T-cell (primary cell): ENCODE measurements at regions not wholly inside any gene's neighbourhood (a gene's known extent, or its start where the extent isn't known, plus 50 kb on each side); places are given as distances from the start of the nearest gene placed in this dataset.

Experiments
- ATAC-seq, 4 experiments: fragments of 200-7000 bp in 3 of 4; fragments of 150-1000 bp in 1 of 4; cut with Tn5 transposase; replicated peaks in 1 of 4; 1 replicate in 3 of 4; 2 replicates in 1 of 4; pipeline ENCODE4 v1.10.0; 2021; ENCODE audit warnings: moderate library complexity in 3 of 4, mild to moderate bottlenecking in 2 of 4, moderate number of reproducible peaks in 1 of 4
- CTCF ChIA-PET, 2 donors: fragments of 300-600 bp; sonication (Branson Sonifier 250); formaldehyde crosslinking; loops; one replicate each; lab custom pipeline; 2022; ENCODE audit warnings: antibody characterized with exemption in 2 of 2; lab: Charles Lee
- POLR2A ChIA-PET, 2 donors: fragments of 300-600 bp; sonication (Branson Sonifier 250); formaldehyde crosslinking; loops; one replicate each; lab custom pipeline; 2022; ENCODE audit warnings: antibody characterized with exemption in 2 of 2; lab: Charles Lee
- DNase-seq, 35 experiments: peaks; one replicate each; pipeline versions ENCODE4 v3.0.0 to v3.0.0-alpha.2; 2013 to 2023
- H3K27ac ChIP-seq: one replicate; pipeline ENCODE4 v1.5.1; 2013; ENCODE audit warnings: low read length
- H3K27me3 ChIP-seq, 2 experiments: replicated peaks in 1 of 2; 1 replicate in 1 of 2; 2 replicates in 1 of 2; pipeline versions ENCODE4 v1.6.1 to v1.7.0; 2013; ENCODE audit warnings: low read length in 1 of 2, mixed read lengths in 1 of 2; ENCODE audit not compliant: control insufficient read depth in 2 of 2, insufficient read depth in 2 of 2; ENCODE audit errors: extremely low read depth in 1 of 2
- H3K36me3 ChIP-seq, 2 donors: 1 replicate in 1 of 2; 2 replicates in 1 of 2; pipeline versions ENCODE4 v1.6.1 to v1.7.0; 2013; ENCODE audit warnings: low read length in 1 of 2; ENCODE audit not compliant: control insufficient read depth in 2 of 2, insufficient read depth in 1 of 2; ENCODE audit errors: extremely low read depth in 1 of 2
- H3K4me1 ChIP-seq, 2 experiments: 1 replicate in 1 of 2; 2 replicates in 1 of 2; pipeline versions ENCODE4 v1.6.1 to v1.7.0; 2013; ENCODE audit warnings: low read length in 2 of 2, mixed read lengths in 1 of 2; ENCODE audit not compliant: insufficient read depth in 2 of 2, control insufficient read depth in 1 of 2; ENCODE audit errors: extremely low read depth in 1 of 2
- H3K4me3 ChIP-seq, 2 donors: 1 replicate in 1 of 2; 2 replicates in 1 of 2; pipeline versions ENCODE4 v1.5.1 to v1.7.0; 2013; ENCODE audit warnings: mild to moderate bottlenecking in 2 of 2, low read length in 1 of 2, moderate library complexity in 1 of 2; ENCODE audit not compliant: control insufficient read depth in 1 of 2; ENCODE audit errors: extremely low read depth in 1 of 2
- H3K9me3 ChIP-seq: 2 replicates; pipeline ENCODE4 v1.7.0; 2013
- H3K27ac Mint-ChIP-seq, 2 donors: one replicate each; pipeline ENCODE4 v1.8.0; 2020 to 2021; ENCODE audit warnings: mild to moderate bottlenecking in 2 of 2, mixed read lengths in 2 of 2
- H3K27me3 Mint-ChIP-seq, 2 donors: one replicate each; pipeline ENCODE4 v1.8.0; 2021 to 2022; ENCODE audit warnings: mixed read lengths in 2 of 2
- H3K36me3 Mint-ChIP-seq: one replicate; pipeline ENCODE4 v1.8.0; 2021; ENCODE audit warnings: mixed read lengths
- H3K4me1 Mint-ChIP-seq, 3 donors: one replicate each; pipeline ENCODE4 v1.8.0; 2020 to 2022; ENCODE audit warnings: mixed read lengths in 3 of 3, mild to moderate bottlenecking in 1 of 3
- H3K4me3 Mint-ChIP-seq, 3 donors: one replicate each; pipeline ENCODE4 v1.8.0; 2020 to 2022; ENCODE audit warnings: mild to moderate bottlenecking in 3 of 3, mixed read lengths in 3 of 3, moderate library complexity in 3 of 3
- H3K9me3 Mint-ChIP-seq, 3 donors: one replicate each; pipeline ENCODE4 v1.8.0; 2020 to 2022; ENCODE audit warnings: mixed read lengths in 3 of 3
- WGBS: methylation state at CpG from one replicate; pipeline ENCODE4 v1.1.5; 2013; ENCODE audit warnings: missing lambda C conversion rate; ENCODE audit not compliant: insufficient coverage; 5-methylcytosine and 5-hydroxymethylcytosine counted together

DNA sequence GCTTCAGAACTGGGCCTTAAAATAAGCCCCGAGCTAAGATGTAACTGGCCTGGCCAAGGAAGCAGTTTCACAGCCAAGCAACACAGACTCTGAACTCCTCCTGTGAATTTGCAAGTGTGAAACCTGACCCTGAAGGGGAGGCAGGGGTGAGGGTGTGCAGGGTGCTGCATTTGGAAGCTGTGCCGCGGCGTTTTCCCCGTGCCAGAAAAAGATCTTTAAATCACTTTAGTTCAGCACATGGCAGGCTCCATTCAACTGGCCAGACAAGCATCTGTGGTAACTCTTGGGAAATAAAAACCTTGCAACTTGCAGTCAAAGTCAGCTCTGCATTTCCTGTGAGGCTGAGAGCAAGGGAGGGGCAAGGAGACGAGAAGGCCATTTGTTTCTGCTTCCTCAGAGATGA lies 209.3 kb upstream of the SOX11 start:
- no peaks in the 10 kb centered on the region for H3K36me3 ChIP-seq
- H3K27ac ChIP-seq: no peak overlapping the region
- DNase-seq: no peak
- H3K27ac Mint-ChIP-seq: no peak overlapping the region
- no peak overlapping the region for H3K4me3 ChIP-seq
- H3K4me1 ChIP-seq: no peaks in the 10 kb centered on the region
- no peaks in the 10 kb centered on the region for H3K36me3 Mint-ChIP-seq
- ChIA-PET POLR2A (no interaction called here), CTCF (no interaction called here)
- 8% methylated on average over 2 of the region's 6 CpGs for whole genome bisulfite sequencing
- H3K4me3 Mint-ChIP-seq: no peak overlapping the region
- H3K9me3 Mint-ChIP-seq: peaks cover 0 to 4% (median 0%) of the 10 kb centered on the region in 3 donors
- H3K9me3 ChIP-seq: no peaks in the 10 kb centered on the region
- H3K27me3 ChIP-seq: peaks cover 0 to 7% of the 10 kb centered on the region in 2 experiments
- no peak for ATAC-seq
- peaks cover 2 to 4% of the 10 kb centered on the region in 2 donors for H3K27me3 Mint-ChIP-seq
- H3K4me1 Mint-ChIP-seq: no peaks in the 10 kb centered on the region

GRCh38 chr2:5484868-5485267 lies 207.3 kb upstream of the SOX11 start:
- H3K9me3 ChIP-seq: no peaks in the 10 kb centered on the region
- no peaks in the 10 kb centered on the region for H3K4me1 ChIP-seq
- no peaks in the 10 kb centered on the region for H3K36me3 Mint-ChIP-seq
- POLR2A ChIA-PET: no interaction called here
- no peak overlapping the region for H3K4me3 Mint-ChIP-seq
- H3K9me3 Mint-ChIP-seq: peaks cover 0 to 4% (median 1%) of the 10 kb centered on the region in 3 donors
- no peak overlapping the region for H3K27ac Mint-ChIP-seq
- no peak overlapping the region for H3K4me3 ChIP-seq
- H3K27me3 ChIP-seq: peaks cover 0 to 7% of the 10 kb centered on the region in 2 experiments
- 69% methylated on average over 2 of the region's 4 CpGs for WGBS
- no peak for ATAC-seq
- no peaks in the 10 kb centered on the region for H3K4me1 Mint-ChIP-seq
- no peak overlapping the region for H3K27ac ChIP-seq
- DNase-seq: no peak
- CTCF ChIA-PET: no interaction called here
- H3K27me3 Mint-ChIP-seq: peaks cover 2 to 4% of the 10 kb centered on the region in 2 donors
- no peaks in the 10 kb centered on the region for H3K36me3 ChIP-seq

DNA sequence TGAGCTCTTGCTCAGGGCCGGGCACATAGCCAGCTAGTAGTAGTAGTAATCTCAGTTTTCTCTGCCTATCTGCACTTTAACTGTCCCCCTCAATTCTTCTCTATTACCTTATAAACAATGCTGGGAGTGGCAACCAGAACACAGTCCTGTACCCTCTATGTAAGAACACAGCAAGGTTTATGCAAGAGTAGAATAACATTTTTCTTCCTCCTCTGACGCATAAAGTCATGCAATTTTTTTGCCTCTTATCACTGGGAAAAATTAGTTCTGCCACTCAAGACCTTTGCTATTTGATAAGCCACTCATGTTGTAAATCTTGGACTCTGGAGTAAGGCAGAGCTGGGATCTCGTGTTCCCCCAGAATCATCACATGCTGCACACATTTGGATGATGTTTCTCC lies 200.7 kb upstream of the SOX11 start:
- H3K27ac ChIP-seq: no peak overlapping the region
- WGBS: no CpG with 5 or more reads among the region's 3 CpGs
- H3K9me3 Mint-ChIP-seq: peaks cover 2 to 9% (median 6%) of the 10 kb centered on the region in 3 donors
- CTCF ChIA-PET: no interaction called here
- no peaks in the 10 kb centered on the region for H3K36me3 Mint-ChIP-seq
- no peak overlapping the region for H3K4me3 ChIP-seq
- H3K27me3 Mint-ChIP-seq: peaks cover 0 to 2% of the 10 kb centered on the region in 2 donors
- no peaks in the 10 kb centered on the region for H3K4me1 Mint-ChIP-seq
- H3K4me3 Mint-ChIP-seq: no peak overlapping the region
- H3K27me3 ChIP-seq: no peaks in the 10 kb centered on the region
- DNase-seq: no peak
- no peaks in the 10 kb centered on the region for H3K4me1 ChIP-seq
- POLR2A ChIA-PET: no interaction called here
- H3K36me3 ChIP-seq: no peaks in the 10 kb centered on the region
- no peaks in the 10 kb centered on the region for H3K9me3 ChIP-seq
- no peak overlapping the region for H3K27ac Mint-ChIP-seq
- ATAC-seq: no peak

DNA sequence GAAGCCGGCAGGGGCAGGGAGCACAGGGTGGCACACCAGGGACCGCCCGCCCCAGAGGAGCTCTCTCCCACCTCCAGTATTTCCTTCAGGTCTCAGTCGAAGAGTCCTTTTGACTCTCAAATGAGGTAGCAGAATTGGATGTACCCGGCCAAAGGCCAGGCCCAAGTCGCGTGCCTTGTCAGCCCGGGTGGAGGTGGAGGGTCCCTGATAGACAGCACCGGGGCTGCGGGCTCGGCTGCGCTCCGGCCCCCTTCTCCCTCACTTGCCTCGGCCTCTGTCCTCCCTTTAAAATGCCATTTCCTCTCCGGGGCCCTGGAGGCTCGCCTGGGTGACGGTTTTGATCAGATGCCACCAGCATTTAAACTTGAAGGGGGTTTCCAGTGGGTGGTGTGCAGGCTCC lies 198.9 kb upstream of the SOX11 start:
- ATAC-seq (no peak), DNase-seq (no peak)
- Mint-ChIP-seq H3K4me1 (no peaks in the 10 kb centered on the region), H3K36me3 (no peaks in the 10 kb centered on the region), H3K27me3 (no peaks in the 10 kb centered on the region), H3K27ac (no peak overlapping the region), H3K4me3 (no peak overlapping the region), H3K9me3 (peaks cover 2 to 9% (median 4%) of the 10 kb centered on the region in 3 donors)
- no peaks in the 10 kb centered on the region for H3K36me3 ChIP-seq
- WGBS: 89% methylated on average over 13 of the region's 17 CpGs
- H3K4me1 ChIP-seq: no peaks in the 10 kb centered on the region
- H3K27me3 ChIP-seq: no peaks in the 10 kb centered on the region
- POLR2A ChIA-PET: no interaction called here
- CTCF ChIA-PET: no interaction called here
- H3K9me3 ChIP-seq: no peaks in the 10 kb centered on the region
- no peak overlapping the region for H3K4me3 ChIP-seq
- H3K27ac ChIP-seq: no peak overlapping the region

GRCh38 chr2:5494212-5494611 lies 198.0 kb upstream of the SOX11 start:
- no peak overlapping the region for H3K4me3 Mint-ChIP-seq
- Histone ChIP-seq H3K27ac (no peak overlapping the region), H3K9me3 (no peaks in the 10 kb centered on the region), H3K36me3 (no peaks in the 10 kb centered on the region), H3K4me1 (no peaks in the 10 kb centered on the region), H3K4me3 (no peak overlapping the region), H3K27me3 (no peaks in the 10 kb centered on the region)
- no peaks in the 10 kb centered on the region for H3K4me1 Mint-ChIP-seq
- ATAC-seq (no peak), DNase-seq (no peak)
- POLR2A ChIA-PET: interaction anchor here in 1 of 2 donors (0.6 kb wide), 1 partner anchor 327 kb away, joined by 3 read pairs; no protein-coding TSS in a partner anchor
- H3K27me3 Mint-ChIP-seq: no peaks in the 10 kb centered on the region
- no peaks in the 10 kb centered on the region for H3K36me3 Mint-ChIP-seq
- H3K27ac Mint-ChIP-seq: no peak overlapping the region
- peaks cover 3 to 9% (median 4%) of the 10 kb centered on the region in 3 donors for H3K9me3 Mint-ChIP-seq
- WGBS: 88% methylated on average over 5 of the region's 8 CpGs
- CTCF ChIA-PET: no interaction called here

DNA sequence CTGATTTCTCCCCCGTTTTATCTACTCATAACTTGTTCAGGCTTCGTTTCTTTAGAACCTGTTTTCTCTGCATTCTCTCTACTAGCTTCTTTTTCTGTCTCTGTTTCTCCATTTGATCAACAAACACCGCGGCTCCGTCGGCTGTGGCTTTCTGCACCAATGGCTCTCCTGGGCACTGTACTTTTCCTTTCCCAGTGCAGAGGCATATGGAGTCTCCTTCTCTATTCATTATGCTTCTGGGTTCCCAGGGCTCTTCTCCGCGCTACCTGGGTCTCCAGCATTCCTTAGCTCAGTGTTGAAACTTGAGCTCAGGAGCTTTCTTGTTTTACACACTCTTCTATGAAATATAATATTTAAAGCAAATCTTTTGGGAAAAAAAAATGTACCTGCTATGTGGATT lies 196.6 kb upstream of the SOX11 start:
- H3K9me3 Mint-ChIP-seq: peaks cover 0 to 9% (median 4%) of the 10 kb centered on the region in 3 donors
- H3K4me1 Mint-ChIP-seq: no peaks in the 10 kb centered on the region
- H3K4me3 Mint-ChIP-seq: no peak overlapping the region
- H3K27me3 ChIP-seq: no peaks in the 10 kb centered on the region
- no peak overlapping the region for H3K4me3 ChIP-seq
- no peaks in the 10 kb centered on the region for H3K27me3 Mint-ChIP-seq
- no peaks in the 10 kb centered on the region for H3K9me3 ChIP-seq
- no peak overlapping the region for H3K27ac Mint-ChIP-seq
- no peak for ATAC-seq
- 62% methylated on average over 5 of the region's 8 CpGs for WGBS
- H3K4me1 ChIP-seq: no peaks in the 10 kb centered on the region
- CTCF ChIA-PET: no interaction called here
- POLR2A ChIA-PET: no interaction called here
- H3K27ac ChIP-seq: no peak overlapping the region
- no peaks in the 10 kb centered on the region for H3K36me3 Mint-ChIP-seq
- DNase-seq: no peak
- no peaks in the 10 kb centered on the region for H3K36me3 ChIP-seq

GRCh38 chr2:5497874-5498273 lies 194.3 kb upstream of the SOX11 start:
- peaks cover 0 to 9% (median 3%) of the 10 kb centered on the region in 3 donors for H3K9me3 Mint-ChIP-seq
- POLR2A ChIA-PET: no interaction called here
- Histone ChIP-seq H3K4me3 (no peak overlapping the region), H3K4me1 (no peaks in the 10 kb centered on the region), H3K9me3 (no peaks in the 10 kb centered on the region), H3K36me3 (no peaks in the 10 kb centered on the region), H3K27me3 (no peaks in the 10 kb centered on the region), H3K27ac (no peak overlapping the region)
- no peak for ATAC-seq
- CTCF ChIA-PET: no interaction called here
- no peak overlapping the region for H3K27ac Mint-ChIP-seq
- H3K4me1 Mint-ChIP-seq: no peaks in the 10 kb centered on the region
- DNase-seq: no peak
- H3K27me3 Mint-ChIP-seq: no peaks in the 10 kb centered on the region
- WGBS: 84% methylated on average over 5 of the region's 10 CpGs
- no peak overlapping the region for H3K4me3 Mint-ChIP-seq
- no peaks in the 10 kb centered on the region for H3K36me3 Mint-ChIP-seq
